OCI-M1 (cell line): ENCODE measurements at regions not wholly inside any gene's neighbourhood (a gene's known extent, or its start where the extent isn't known, plus 50 kb on each side); places are given as distances from the start of the nearest gene placed in this dataset.

Experiments used
- DNase-seq: peaks from one replicate; lab custom pipeline; 2025; lab: John Stamatoyannopoulos, UW

DNA sequence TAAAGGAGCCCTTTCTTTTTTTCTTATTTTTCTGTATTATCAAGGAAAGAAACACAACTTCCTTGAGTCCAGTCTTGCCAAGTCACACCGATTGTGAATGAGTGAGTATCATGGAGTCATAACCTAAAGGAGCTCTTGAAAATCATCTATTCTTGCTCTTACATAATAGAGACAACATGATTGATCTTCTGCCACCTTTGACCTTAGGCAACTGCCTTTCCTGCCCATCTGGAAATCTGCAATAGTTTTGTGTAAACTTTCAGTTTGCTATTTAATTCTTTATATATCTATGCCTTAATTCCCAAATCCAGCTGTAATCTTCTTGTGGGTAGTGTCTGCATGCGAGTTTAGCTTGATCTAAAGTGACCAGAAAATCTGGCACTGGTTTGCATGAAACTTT is 149.9 kb upstream of the FST start:
- no peak for DNase-seq

DNA sequence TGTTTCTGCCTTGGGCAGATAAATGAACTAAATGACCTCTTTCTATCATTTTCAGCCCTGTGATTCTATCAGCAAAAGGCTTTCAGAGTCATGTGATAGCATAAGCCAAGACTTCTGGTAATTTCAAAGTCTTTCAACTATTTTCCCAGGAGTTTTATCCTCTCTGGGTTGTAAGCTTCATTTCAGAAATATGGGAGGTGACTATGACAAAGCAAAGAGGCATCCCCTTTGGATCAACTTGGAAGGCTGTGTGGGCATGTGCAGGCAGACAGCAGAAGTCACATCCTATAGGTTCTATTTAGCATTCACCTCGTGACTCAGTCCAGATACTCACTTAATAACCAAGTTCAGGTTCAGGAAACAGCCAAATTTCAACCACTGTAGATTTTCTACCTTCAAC is 149.0 kb upstream of the FST start:
- DNase-seq: no peak

- DNase-seq: no peak
Observed at GRCh38 chr5:53333160-53333559, 147.3 kb upstream of the FST start.

- no peak for DNase-seq
Observed at GRCh38 chr5:53334431-53334941, 145.9 kb upstream of the FST start.

- peak; percentile 15 for DNase-seq
Observed at GRCh38 chr5:53335115-53335514, 145.3 kb upstream of the FST start.

- no peak for DNase-seq
Observed at GRCh38 chr5:53337827-53338226, 142.6 kb upstream of the FST start.

DNA sequence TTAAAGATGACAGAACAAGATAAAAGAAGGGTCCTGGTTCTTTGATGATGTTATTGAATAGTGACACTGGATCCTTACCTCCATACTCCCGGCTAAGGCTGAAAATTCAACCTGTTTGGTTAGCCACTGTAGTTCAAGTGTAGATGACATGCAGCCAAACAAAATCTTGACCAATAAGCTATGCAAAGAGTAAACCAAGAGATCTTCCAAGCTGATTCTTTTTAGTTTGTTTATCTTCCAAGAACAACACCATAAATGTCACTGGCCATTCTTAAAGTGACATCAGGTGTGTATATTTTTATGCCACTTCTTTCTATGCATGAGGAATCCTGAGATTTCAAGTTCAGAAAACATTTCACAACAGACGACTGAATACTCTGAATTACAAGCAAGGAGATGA is 141.5 kb upstream of the FST start:
- DNase-seq: no peak

DNA sequence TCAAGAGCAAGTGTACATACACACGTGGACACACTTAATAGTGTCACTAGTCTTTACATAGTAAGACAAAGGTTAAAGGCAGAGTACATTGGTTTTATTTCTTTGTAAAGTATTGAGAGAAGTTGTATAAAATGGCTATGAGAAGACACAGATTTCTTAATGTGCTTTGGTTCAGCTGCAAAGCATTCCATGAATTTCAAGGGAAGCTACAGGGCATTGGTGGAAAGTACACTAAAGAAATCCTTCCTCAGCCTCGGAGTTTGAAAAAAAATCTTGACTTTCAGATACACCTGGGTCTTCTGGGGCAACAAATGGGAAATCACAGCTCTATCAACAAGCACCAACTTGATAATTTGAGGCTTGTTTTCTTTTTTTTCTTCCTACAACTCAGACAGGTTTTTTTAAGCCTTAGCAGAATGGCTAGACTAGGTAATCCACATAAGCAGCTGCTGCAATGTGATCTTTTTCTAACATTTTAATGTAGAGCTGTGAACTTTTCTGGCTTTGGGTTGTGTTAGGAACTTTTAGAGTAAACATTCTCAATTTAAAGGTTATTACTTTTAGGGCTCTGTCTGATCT is 140.4 kb upstream of the FST start:
- no peak for DNase-seq

DNA sequence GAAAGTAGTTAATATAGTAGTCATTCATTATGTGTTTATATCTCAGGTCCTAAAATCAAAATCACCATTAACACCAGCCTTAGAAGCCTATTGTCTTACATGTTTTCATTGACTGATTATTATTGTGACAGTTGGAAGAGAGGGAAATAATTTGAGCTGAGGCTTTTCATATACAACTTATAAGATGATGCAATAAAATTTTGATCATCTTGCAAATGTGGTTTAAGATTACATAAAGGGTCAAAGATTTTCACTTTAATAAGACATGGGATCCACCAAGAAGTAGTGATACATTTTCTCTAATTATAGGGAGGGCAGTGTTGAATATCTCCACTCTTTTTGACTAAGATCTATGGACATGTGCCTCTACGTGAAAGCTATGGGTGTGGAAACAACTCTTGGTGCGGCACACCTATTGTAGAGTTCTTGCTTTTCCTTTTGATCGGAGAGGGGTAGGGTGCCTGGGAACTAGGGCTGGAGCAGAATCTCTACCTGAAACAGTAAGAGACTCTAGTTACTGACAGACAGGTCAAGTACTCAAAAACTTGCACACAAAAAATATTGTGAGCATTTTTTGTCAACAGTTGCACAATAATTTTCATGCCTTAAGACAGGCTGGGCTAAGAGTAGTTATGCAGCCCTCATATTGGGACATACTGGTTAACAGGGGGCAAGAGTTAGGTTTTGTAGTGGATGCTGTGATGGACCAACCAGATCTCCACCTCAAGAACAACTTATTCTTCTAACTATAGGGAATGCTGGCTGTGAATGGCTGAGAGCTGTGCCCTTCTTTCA is 139.3 kb upstream of the FST start:
- DNase-seq: no peak

GRCh38 chr5:53342236-53342635 is 138.2 kb upstream of the FST start:
- no peak for DNase-seq

GRCh38 chr5:53343187-53343586 is 137.2 kb upstream of the FST start:
- no peak for DNase-seq

DNA sequence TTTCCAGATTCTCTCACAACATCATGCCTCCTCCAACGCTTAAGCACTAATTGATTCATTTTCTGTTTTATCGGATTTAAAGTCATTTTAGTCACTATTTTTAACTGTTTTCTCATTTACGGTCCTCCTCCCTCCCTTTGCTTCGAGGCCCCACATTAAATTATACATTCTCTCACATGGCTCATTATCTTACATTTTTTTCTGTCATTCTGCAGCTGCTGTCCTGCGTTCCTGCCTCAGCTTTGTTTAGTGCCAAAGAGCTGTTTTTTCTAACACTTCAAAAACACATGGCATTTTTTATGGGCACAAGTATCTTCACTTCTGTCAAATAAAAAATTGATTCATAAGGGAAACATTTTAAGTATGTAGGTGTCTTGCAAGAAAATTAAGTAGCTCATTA is 130.1 kb upstream of the FST start:
- no peak for DNase-seq

DNA sequence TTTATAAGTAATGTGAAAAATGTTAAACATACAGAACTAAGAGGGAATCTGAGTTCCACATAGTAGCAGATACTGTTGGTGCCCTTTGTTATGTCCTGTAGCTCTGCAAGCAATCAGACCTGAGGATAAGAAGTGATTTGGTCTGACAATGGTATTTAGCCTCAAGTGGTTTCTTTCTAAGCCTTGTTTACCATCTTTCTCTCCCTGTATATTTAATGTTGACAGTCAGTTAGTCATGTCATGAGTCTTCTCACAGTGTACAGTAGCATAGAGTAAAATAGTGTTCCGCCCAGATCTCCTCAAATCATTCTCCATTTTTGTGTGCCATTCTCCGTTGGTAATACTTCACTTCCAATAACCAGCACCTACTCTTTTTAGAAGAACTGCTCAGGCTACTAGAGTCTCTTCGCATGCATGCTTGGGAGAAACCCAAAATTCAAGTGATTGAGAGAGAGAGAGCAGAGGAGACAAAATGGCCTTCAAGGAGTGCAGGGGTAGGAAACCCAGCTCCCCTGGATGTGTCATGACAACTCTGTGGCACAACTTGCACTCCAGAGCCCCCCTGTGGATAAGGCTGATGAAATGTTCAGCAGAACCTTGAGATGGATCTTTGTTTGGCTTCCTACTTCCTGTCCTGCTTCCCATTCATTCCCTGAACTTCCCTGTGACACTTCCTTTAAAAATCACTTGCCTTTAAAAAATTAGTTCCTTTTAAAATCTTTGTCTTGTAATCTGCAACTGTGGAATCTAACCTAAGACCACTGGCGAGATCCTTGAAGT is 129.2 kb upstream of the FST start:
- no peak for DNase-seq

DNA sequence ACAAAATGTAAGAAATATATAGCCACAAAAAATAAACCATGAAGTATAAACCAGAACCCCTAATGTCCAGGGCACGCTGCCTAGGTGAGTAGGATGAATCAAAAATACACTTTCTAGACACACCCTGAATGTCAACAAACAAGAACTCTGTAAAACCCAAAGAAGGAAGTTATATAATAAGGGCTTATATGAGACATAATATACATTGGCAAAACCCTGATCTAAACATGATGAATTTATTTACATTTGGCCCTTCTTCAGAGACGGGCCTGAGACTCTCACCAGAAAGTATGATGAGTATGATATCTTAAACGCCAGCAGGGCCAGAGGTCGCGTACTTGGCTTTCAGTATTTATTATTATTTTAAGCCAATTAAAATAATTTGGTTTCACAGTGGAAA is 125.1 kb upstream of the FST start:
- no peak for DNase-seq

- no peak for DNase-seq
Observed at GRCh38 chr5:53355931-53356330, 124.5 kb upstream of the FST start.

DNA sequence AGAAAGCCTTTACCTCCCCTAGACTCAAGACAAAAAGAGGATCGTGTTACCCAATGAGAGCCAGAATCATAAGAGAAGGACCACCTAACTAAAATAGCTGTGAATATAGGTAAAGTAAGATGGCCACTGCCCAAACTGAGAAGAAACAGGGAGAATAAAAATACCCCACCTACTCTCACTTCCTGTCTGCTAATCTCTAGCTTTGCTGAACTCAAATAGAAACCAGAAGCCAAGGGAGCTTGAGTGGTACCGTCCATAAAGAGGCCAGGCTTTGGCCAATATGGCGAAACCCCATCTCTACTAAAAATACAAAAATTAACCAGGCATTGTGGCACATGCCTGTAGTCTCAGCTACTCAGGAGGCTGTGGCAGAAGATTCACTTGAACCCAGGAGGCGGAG is 123.0 kb upstream of the FST start:
- no peak for DNase-seq

DNA sequence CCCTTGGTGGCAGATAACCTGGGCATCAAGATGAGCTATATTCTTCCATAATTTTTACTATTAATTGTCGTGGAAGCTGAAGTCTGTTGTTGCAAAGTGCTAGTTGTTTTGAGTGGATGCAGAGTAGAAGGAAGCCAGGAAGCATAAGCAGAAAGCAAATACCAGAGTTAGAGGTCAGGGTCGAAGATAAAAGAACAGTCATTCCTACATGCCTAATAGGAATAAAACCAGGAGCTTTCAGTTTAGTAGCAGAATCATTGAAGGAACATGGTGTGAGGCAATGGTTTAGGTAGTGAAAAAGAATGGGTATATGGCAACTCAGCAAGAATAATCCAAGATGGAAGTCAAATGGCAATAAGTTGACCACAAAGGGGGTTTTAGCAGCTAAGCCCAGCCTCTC is 121.6 kb upstream of the FST start:
- no peak for DNase-seq

GRCh38 chr5:53359916-53360517 is 120.4 kb upstream of the FST start:
- DNase-seq: no peak

DNA sequence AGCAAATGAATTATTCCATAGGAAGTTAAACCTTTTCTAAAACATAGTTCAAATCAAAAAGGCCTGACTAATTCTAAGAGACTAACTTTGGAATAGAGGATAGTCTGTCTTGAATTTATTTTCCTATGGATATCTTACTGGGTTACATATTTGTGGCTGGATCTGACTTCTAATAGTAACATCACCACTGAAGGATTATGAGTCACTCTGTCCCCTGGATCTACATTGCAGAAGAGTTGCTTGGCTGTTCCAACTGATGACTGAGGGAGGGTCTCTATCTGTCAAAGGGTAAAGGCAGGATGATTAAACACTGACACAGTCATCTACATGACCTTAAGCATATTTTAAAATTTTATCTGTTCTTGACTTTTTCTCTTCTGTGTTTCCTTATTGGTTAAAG is 119.6 kb upstream of the FST start:
- DNase-seq: no peak

- DNase-seq: no peak
Observed at GRCh38 chr5:53361708-53362107, 118.7 kb upstream of the FST start.

GRCh38 chr5:53362521-53362941 is 117.9 kb upstream of the FST start:
- DNase-seq: no peak

DNA sequence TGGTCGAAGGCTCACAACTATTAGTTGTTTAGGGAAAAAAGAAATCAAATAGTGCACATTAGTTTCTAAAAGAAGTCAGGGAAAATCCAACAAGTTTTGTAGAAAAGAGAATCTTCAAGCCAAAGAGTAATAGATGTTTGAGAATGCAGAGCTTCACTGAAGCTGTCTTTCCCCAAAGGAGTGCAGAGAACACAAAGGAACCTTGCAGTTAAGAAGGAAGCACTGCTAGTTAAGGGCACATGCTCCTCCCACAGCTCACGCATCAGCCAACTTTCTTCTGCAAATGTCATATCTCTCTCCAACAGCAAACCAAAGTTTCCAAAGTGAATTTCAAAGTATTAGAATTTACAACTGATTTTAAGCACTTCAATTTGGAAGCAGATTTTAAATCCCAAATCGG is 116.4 kb upstream of the FST start:
- DNase-seq: peak; percentile 76

DNA sequence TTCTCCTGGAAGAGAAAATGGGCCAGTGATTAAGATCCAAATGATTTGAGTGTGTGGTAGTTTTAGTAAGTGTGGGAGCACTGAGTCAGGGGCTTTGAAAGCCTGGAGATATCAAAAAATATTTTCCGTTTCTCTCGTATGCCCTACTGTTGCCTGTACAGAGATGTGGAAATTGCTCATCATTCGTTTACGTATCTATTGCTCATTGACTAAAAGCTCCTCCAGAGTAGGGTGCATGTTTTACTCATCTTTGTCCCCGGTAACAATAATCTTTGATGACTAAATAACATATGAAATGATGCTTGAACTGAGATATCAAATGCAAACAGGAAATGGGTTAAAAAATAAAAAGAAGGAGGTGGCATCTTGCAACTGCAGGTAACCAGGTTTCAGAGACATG is 114.2 kb upstream of the FST start:
- no peak for DNase-seq
